ENCODE measurements at regions not wholly inside any gene's neighbourhood (a gene's known extent, or its start where the extent isn't known, plus 50 kb on each side); places are given as distances from the start of the nearest gene placed in this dataset.

- intact Hi-C loops (cut with micrococcal nuclease; ENCODE audit: unreplicated experiment): no loop called here
- Histone ChIP-seq H3K4me3 (ENCODE audit: low read depth, low read length, poor library complexity, severe bottlenecking) (no peak overlapping the region), H3K36me3 (ENCODE audit: insufficient read depth, low read length, poor library complexity, severe bottlenecking) (no peaks in the 10 kb centered on the region), H3K27ac (ENCODE audit: low read depth, low read length, poor library complexity, severe bottlenecking) (no peak overlapping the region), H3K9me3 (ENCODE audit: low read depth, low read length, poor library complexity, severe bottlenecking) (peaks cover 9% of the 10 kb centered on the region), H3K4me1 (ENCODE audit: insufficient read depth, low read length, poor library complexity, severe bottlenecking) (no peaks in the 10 kb centered on the region), H3K27me3 (replicated peaks; ENCODE audit: insufficient read depth, low read depth, low read length, poor library complexity) (no peaks in the 10 kb centered on the region)
- CTCF ChIA-PET: no interaction called here
- DNase-seq (ENCODE audit: low spot score): no peak
- POLR2A ChIA-PET (ENCODE audit: low non-redundant PET): no interaction called here
- BruUV-seq (replicated peaks): no TSS peak
- TF ChIP-seq CTCF (conservative IDR thresholded peaks at IDR 0.05; ENCODE audit: low read depth, low read length) (no peak), EZH2 (IDR thresholded peaks at IDR 0.05; ENCODE audit: borderline replicate concordance, low read depth, low read length, poor library complexity, severe bottlenecking) (no peak)
These were observed 228.1 kb upstream of the CYLC2 start for GRCh38 chr9:102767076-102767475.

- BruUV-seq (replicated peaks): no TSS peak
- TF ChIP-seq EZH2 (IDR thresholded peaks at IDR 0.05; ENCODE audit: borderline replicate concordance, low read depth, low read length, poor library complexity, severe bottlenecking) (no peak), CTCF (conservative IDR thresholded peaks at IDR 0.05; ENCODE audit: low read depth, low read length) (no peak)
- no peaks in the 10 kb centered on the region for H3K27me3 ChIP-seq (replicated peaks; ENCODE audit: insufficient read depth, low read depth, low read length, poor library complexity)
- H3K9me3 ChIP-seq (ENCODE audit: low read depth, low read length, poor library complexity, severe bottlenecking): peaks cover 8% of the 10 kb centered on the region
- no peak for DNase-seq (ENCODE audit: low spot score)
- H3K27ac ChIP-seq (ENCODE audit: low read depth, low read length, poor library complexity, severe bottlenecking): no peak overlapping the region
- no peaks in the 10 kb centered on the region for H3K36me3 ChIP-seq (ENCODE audit: insufficient read depth, low read length, poor library complexity, severe bottlenecking)
- ChIA-PET CTCF (no interaction called here), POLR2A (ENCODE audit: low non-redundant PET) (no interaction called here)
- H3K4me3 ChIP-seq (ENCODE audit: low read depth, low read length, poor library complexity, severe bottlenecking): no peak overlapping the region
- H3K4me1 ChIP-seq (ENCODE audit: insufficient read depth, low read length, poor library complexity, severe bottlenecking): no peaks in the 10 kb centered on the region
- intact Hi-C loops (cut with micrococcal nuclease; ENCODE audit: unreplicated experiment): no loop called here
These were observed 254.6 kb upstream of the CYLC2 start for GRCh38 chr9:102740578-102740977.

- Histone ChIP-seq H3K27ac (ENCODE audit: low read depth, low read length, poor library complexity, severe bottlenecking) (no peak overlapping the region), H3K9me3 (ENCODE audit: low read depth, low read length, poor library complexity, severe bottlenecking) (peaks cover 11% of the 10 kb centered on the region), H3K4me3 (ENCODE audit: low read depth, low read length, poor library complexity, severe bottlenecking) (no peak overlapping the region), H3K4me1 (ENCODE audit: insufficient read depth, low read length, poor library complexity, severe bottlenecking) (no peaks in the 10 kb centered on the region), H3K27me3 (replicated peaks; ENCODE audit: insufficient read depth, low read depth, low read length, poor library complexity) (no peaks in the 10 kb centered on the region), H3K36me3 (ENCODE audit: insufficient read depth, low read length, poor library complexity, severe bottlenecking) (no peaks in the 10 kb centered on the region)
- BruUV-seq (replicated peaks): no TSS peak
- intact Hi-C loops (cut with micrococcal nuclease; ENCODE audit: unreplicated experiment): no loop called here
- ChIA-PET CTCF (no interaction called here), POLR2A (ENCODE audit: low non-redundant PET) (no interaction called here)
- no peak for DNase-seq (ENCODE audit: low spot score)
- TF ChIP-seq CTCF (conservative IDR thresholded peaks at IDR 0.05; ENCODE audit: low read depth, low read length): no peak
- TF ChIP-seq EZH2 (IDR thresholded peaks at IDR 0.05; ENCODE audit: borderline replicate concordance, low read depth, low read length, poor library complexity, severe bottlenecking): no peak
These were observed 266.2 kb upstream of the CYLC2 start for GRCh38 chr9:102728946-102729345.
